ENCODE measurements at regions not wholly inside any gene's neighbourhood (a gene's known extent, or its start where the extent isn't known, plus 50 kb on each side); places are given as distances from the start of the nearest gene placed in this dataset.
"Not testable (repeated sequence)": the region's sequence is repeated elsewhere in the genome, so short reads cannot be mapped to it uniquely, and the experiment has no call there.

DNA sequence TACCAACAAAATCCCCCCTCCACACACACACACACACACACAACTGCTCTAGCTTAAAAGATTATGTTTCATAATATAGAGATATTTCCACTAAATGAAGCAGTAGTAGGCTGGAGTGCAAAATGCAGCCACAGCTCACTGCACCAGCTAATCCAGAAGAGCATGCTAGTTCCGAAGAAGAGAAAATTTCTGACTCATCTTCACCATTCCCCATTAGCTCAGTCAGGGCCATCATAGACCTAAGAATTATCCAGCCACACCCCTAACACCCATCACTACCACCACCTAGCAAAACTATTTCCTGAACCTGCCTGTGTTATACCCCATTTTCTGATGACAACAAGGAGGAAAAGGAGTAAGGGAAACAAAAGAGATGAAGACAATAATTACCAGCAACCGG is 67.1 kb upstream of the UBE2E2 start:
- DNase-seq (ENCODE audit: low read depth in 2 of 2) = no peak

DNA sequence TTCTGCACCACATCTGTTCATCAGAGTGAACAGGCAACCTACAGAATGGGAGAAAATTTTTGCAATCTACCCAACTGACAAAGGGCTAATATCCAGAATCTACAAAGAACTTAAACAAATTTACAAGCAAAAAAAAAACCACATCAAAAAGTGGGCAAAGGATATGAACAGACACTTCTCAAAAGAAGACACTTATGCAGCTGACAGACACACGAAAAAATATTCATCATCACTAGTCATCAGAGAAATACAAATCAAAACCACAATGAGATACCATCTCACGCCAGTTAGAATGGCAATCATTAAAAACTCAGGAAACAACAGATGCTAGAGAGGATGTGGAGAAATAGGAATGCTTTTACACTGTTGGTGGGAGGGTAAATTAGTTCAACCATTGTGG is 59.1 kb upstream of the UBE2E2 start:
- not testable (repeated sequence) for DNase-seq (ENCODE audit: low read depth in 2 of 2)

DNA sequence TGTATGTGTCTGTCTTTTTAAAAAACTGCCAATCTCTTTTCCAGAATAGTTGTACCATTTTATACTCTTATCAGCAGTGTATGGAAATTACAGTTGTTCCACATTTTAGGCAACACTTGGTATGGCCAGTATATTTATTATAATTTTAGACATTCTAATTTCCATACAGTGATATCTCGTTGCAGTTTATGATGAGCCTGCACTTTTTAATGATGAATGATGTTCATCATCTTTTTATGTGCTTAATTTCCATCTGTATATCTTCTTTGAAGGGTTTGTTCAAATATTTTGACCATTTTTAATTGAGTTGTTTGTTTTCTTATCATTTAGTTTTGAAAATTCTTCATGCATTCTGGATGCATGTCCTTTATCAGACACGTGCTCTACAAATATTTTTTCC is 57.0 kb upstream of the UBE2E2 start:
- no peak for DNase-seq (ENCODE audit: low read depth in 2 of 2)

DNA sequence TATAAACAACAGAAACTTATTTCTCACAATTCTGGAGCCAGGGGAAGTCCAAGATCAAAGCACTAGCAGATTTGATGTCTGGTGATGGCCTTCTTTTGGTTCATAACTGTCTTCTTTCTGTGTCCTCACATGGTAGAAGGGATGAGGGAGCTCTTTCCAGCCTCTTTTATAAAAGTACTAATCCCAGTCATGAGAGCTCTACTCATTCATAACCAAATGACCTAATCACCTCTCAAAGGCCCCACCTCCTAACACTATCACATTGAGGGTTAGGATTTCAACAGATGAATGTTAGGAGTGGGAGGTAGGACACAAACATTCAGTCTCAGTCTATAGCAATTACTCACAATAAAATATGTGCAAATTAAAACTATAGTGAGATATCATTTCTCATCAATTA is 50.1 kb upstream of the UBE2E2 start:
- DNase-seq (ENCODE audit: low read depth in 2 of 2) = no peak

All from stimulated activated CD4-positive, alpha-beta T cell treated with anti-CD3 and anti-CD28 coated beads, Interleukin-1b, Interleukin-23, amount 100 ng/mL, for 4 hours (primary cell).